Kidney epithelial cell (primary cell): ENCODE measurements at regions not wholly inside any gene's neighbourhood (a gene's known extent, or its start where the extent isn't known, plus 50 kb on each side); places are given as distances from the start of the nearest gene placed in this dataset.
"Not testable (repeated sequence)": the region's sequence is repeated elsewhere in the genome, so short reads cannot be mapped to it uniquely, and the experiment has no call there.

Experiments
- DNase-seq: peaks from one replicate; pipeline ENCODE4 v3.0.0-alpha.2; 2010; ENCODE audit warnings: low read depth
- H3K27me3 ChIP-seq: 2 replicates; pipeline ENCODE4 v1.6.0; 2011; ENCODE audit warnings: low read length; ENCODE audit not compliant: control insufficient read depth, insufficient read depth
- H3K36me3 ChIP-seq: 2 replicates; pipeline ENCODE4 v1.5.1; 2011; ENCODE audit warnings: low read length; ENCODE audit not compliant: control insufficient read depth, insufficient read depth
- H3K4me3 ChIP-seq: 2 replicates; pipeline ENCODE4 v1.5.1; 2011; ENCODE audit warnings: low read depth, mild to moderate bottlenecking, control low read depth, low read length
- TF ChIP-seq, protein P1 (sequence below): IDR thresholded peaks from 2 replicates; pipeline ENCODE4 v1.5.1; 2011; ENCODE audit warnings: mild to moderate bottlenecking, moderate library complexity, low read length, control low read depth, inconsistent platforms; ENCODE audit not compliant: insufficient read depth, poor library complexity, severe bottlenecking

DNA sequence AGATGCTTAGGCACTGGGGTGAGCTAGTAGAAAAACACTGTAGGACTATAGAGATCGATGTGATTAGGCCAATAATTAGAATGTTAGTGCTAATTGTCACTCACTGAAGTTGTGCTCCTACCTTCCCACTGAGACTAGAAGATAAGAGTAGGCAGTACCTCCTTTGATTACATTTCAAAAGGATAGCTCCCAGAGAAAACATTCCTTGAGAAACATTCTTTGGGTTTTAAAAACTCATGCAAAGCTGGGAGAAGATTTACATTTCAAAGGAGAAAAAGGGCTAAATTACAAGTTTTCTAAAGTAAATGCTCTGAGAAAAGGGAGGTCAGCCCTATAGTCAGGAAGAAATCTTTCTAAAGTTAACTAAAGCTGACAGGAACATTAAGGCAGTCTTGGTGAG is 860.3 kb upstream of the NDST4 start:
- no peaks in the 10 kb centered on the region for H3K27me3 ChIP-seq
- H3K36me3 ChIP-seq: no peaks in the 10 kb centered on the region
- no peak for DNase-seq
- H3K4me3 ChIP-seq: no peak overlapping the region
- TF ChIP-seq, protein P1, sequence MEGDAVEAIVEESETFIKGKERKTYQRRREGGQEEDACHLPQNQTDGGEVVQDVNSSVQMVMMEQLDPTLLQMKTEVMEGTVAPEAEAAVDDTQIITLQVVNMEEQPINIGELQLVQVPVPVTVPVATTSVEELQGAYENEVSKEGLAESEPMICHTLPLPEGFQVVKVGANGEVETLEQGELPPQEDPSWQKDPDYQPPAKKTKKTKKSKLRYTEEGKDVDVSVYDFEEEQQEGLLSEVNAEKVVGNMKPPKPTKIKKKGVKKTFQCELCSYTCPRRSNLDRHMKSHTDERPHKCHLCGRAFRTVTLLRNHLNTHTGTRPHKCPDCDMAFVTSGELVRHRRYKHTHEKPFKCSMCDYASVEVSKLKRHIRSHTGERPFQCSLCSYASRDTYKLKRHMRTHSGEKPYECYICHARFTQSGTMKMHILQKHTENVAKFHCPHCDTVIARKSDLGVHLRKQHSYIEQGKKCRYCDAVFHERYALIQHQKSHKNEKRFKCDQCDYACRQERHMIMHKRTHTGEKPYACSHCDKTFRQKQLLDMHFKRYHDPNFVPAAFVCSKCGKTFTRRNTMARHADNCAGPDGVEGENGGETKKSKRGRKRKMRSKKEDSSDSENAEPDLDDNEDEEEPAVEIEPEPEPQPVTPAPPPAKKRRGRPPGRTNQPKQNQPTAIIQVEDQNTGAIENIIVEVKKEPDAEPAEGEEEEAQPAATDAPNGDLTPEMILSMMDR: no peak

DNA sequence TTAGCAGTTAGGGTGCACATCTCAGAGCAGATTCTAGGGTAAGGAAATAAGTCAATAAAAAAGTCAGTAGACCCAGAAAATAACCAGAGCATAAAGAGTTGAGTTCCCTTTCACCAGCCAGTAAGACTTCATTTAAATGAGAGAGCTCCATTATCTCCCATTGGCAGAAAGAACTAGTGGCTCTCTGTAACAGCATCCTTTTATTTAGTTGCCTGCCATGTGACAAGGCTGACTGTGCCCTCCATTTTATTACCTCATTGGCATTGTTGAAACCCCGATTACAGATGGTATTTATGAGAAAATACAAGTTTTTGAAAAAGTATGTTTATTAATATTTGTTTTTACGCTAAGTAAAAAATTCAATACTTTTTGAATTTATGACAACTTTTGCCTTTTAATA is 859.5 kb upstream of the NDST4 start:
- TF ChIP-seq, protein P1: no peak
- DNase-seq: no peak
- Histone ChIP-seq H3K4me3 (no peak overlapping the region), H3K36me3 (no peaks in the 10 kb centered on the region), H3K27me3 (no peaks in the 10 kb centered on the region)

DNA sequence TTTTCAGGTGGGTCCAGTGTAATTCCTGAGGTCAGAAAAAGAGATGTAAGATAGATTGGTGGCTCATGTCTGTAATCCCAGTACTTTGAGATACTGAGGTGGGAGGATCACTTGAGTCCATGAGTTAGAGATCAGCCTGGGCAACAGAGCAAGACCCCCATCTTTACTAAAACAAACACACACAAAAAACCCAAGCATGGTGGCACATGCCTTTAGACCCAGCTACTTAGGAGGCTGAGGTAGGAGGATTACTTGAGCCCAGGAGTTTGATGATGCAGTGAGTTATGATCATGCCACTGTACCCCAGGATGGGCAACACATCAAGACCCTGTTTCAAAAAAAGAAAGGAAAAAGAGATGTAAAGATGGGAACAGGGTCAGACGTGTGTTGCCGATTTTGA is 857.4 kb upstream of the NDST4 start:
- no peaks in the 10 kb centered on the region for H3K36me3 ChIP-seq
- no peak overlapping the region for H3K4me3 ChIP-seq
- DNase-seq: no peak
- no peaks in the 10 kb centered on the region for H3K27me3 ChIP-seq
- TF ChIP-seq, protein P1: no peak

DNA sequence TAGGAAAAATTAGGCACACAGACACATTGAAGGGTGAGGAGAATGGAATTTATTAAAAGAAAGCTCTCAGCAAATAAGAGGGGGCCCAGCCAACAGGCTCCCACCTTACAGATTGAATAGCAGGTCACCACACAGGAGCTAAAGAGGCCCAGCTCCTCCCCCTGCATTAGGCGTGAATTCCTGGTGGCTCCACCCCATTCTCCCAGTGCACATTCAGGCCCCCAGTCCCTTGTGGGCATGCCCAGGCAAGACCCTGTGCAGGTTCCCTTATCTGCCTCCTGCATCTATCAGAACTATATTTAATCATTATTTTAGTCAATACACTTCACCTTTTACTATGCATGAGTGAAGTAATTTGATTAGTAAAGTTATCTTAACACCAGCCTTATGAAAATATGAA is 856.3 kb upstream of the NDST4 start:
- DNase-seq: no peak
- Histone ChIP-seq H3K27me3 (no peaks in the 10 kb centered on the region), H3K4me3 (no peak overlapping the region), H3K36me3 (no peaks in the 10 kb centered on the region)
- TF ChIP-seq, protein P1: no peak

DNA sequence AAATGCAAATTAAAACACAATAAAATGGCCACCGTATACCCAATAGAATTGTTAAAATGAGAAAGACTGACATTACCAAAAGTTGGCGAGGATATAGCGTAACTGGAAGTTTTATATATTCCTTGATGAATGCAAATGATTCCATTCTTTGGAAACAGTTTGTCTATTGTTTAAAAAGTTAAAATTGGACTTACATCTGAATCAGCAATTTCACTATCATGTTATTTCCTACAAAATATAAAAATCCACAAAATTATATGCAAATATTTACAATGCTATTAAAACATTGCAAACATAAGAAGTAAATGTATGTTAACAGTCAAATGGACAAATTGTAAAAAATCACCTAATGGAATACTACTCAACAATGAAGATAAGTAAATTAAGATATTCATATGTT is 852.2 kb upstream of the NDST4 start:
- Histone ChIP-seq H3K36me3 (no peaks in the 10 kb centered on the region), H3K27me3 (no peaks in the 10 kb centered on the region), H3K4me3 (no peak overlapping the region)
- no peak for DNase-seq
- TF ChIP-seq, protein P1: no peak

DNA sequence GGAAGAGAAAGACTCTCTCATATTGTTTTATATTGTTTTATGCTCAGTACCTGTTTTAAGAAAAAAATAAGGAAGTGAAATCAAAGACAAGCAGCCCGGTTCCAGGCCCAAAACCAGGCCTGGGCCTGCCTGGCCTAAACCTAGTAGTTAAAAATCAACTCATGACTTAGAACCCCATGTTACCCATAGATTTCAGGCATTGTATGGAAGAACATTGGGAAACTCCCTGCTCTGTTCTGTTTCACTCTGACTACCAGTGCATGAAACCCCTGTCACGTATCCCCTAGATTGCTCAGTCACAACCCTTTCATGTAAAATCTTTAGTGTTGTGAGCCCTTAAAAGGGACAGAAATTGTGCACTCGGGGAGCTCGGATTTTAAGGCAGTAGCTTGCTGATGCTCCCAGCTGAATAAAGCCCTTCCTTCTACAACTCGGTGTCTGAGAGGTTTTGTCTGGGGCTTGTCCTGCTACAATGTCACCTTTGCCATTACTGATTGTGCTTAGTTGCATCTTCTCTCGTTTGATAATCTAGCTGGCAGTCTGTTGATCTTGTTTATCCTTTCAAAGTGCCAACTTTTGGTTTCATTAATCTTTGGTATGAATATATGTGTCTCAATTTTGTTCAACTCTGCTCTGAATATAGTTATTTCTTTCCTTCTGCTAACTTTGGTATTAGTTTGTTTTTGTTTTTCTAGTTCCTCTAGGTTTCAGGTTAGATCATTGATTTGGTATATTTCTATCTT is 842.8 kb upstream of the NDST4 start:
- not testable (repeated sequence) for H3K36me3 ChIP-seq, H3K27me3 ChIP-seq, DNase-seq, H3K4me3 ChIP-seq
